ENCODE measurements at regions not wholly inside any gene's neighbourhood (a gene's known extent, or its start where the extent isn't known, plus 50 kb on each side); places are given as distances from the start of the nearest gene placed in this dataset.
"Not testable (repeated sequence)": the region's sequence is repeated elsewhere in the genome, so short reads cannot be mapped to it uniquely, and the experiment has no call there.

- DNase-seq = no peak
- in situ Hi-C loops (cut with MboI; ENCODE audit: low sequenced_read_pairs in 4 of 4) (no loop called here), intact Hi-C loops (cut with DNase I; ENCODE audit: low total_unique reads) (no loop called here)
- Histone ChIP-seq H3K27me3 (no peaks in the 10 kb centered on the region), H3K27ac (no peak overlapping the region), H3K36me3 (no peaks in the 10 kb centered on the region), H3K4me3 (no peak overlapping the region), H3K4me1 (no peaks in the 10 kb centered on the region), H3K9me3 (no peaks in the 10 kb centered on the region)
- TF ChIP-seq CTCF (IDR thresholded peaks at IDR 0.05 in 4 of 5, conservative IDR thresholded peaks at IDR 0.05 in 1 of 5) = no peak
- no peak for TF ChIP-seq POLR2A (IDR thresholded peaks at IDR 0.05)
- ATAC-seq = no peak
Observed at GRCh38 chr2:48049371-48049770, 143.1 kb upstream of the FBXO11 start.

GRCh38 chr2:48050711-48051110 is 144.4 kb upstream of the FBXO11 start:
- H3K36me3 ChIP-seq = no peaks in the 10 kb centered on the region
- H3K27ac ChIP-seq = no peak overlapping the region
- no peaks in the 10 kb centered on the region for H3K4me1 ChIP-seq
- H3K4me3 ChIP-seq = no peak overlapping the region
- intact Hi-C loops (cut with DNase I; ENCODE audit: low total_unique reads) (no loop called here), in situ Hi-C loops (cut with MboI; ENCODE audit: low sequenced_read_pairs in 4 of 4) (no loop called here)
- TF ChIP-seq POLR2A (IDR thresholded peaks at IDR 0.05) = no peak
- no peak for TF ChIP-seq CTCF (IDR thresholded peaks at IDR 0.05 in 4 of 5, conservative IDR thresholded peaks at IDR 0.05 in 1 of 5)
- H3K27me3 ChIP-seq = no peaks in the 10 kb centered on the region
- DNase-seq (no peak), ATAC-seq (no peak)
- no peaks in the 10 kb centered on the region for H3K9me3 ChIP-seq

GRCh38 chr2:48059975-48060374 is 153.7 kb upstream of the FBXO11 start:
- no peaks in the 10 kb centered on the region for H3K9me3 ChIP-seq
- no peaks in the 10 kb centered on the region for H3K4me1 ChIP-seq
- DNase-seq (no peak), ATAC-seq (no peak)
- no peak overlapping the region for H3K4me3 ChIP-seq
- no peaks in the 10 kb centered on the region for H3K27me3 ChIP-seq
- no peak overlapping the region for H3K27ac ChIP-seq
- no peak for TF ChIP-seq POLR2A (IDR thresholded peaks at IDR 0.05)
- TF ChIP-seq CTCF (IDR thresholded peaks at IDR 0.05 in 4 of 5, conservative IDR thresholded peaks at IDR 0.05 in 1 of 5) = no peak
- no peaks in the 10 kb centered on the region for H3K36me3 ChIP-seq
- intact Hi-C loops (cut with DNase I; ENCODE audit: low total_unique reads) (no loop called here), in situ Hi-C loops (cut with MboI; ENCODE audit: low sequenced_read_pairs in 4 of 4) (no loop called here)

DNA sequence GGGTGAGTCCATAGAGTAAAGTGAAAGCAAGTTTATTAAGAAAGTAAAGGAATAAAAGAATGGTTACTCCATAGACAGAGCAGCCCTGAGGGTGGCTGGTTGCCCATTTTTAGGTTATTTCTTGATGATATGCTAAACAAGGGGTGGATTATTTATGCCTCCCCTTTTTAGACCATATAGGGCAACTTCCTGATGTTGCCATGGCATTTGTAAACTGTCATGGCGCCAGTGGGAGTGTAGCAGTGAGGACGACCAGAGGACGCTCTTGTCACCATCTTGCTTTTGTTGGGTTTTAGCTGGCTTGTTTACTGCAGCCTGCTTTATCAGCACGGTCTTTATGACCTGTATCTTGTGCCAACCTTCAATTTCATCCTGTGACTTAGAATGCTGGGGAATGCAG is 155.4 kb upstream of the FBXO11 start:
- H3K27me3 ChIP-seq; intact Hi-C loops (cut with DNase I; ENCODE audit: low total_unique reads); H3K4me3 ChIP-seq; H3K27ac ChIP-seq; H3K4me1 ChIP-seq; H3K36me3 ChIP-seq; in situ Hi-C loops (cut with MboI; ENCODE audit: low sequenced_read_pairs in 4 of 4); H3K9me3 ChIP-seq; DNase-seq; ATAC-seq: not testable (repeated sequence)

DNA sequence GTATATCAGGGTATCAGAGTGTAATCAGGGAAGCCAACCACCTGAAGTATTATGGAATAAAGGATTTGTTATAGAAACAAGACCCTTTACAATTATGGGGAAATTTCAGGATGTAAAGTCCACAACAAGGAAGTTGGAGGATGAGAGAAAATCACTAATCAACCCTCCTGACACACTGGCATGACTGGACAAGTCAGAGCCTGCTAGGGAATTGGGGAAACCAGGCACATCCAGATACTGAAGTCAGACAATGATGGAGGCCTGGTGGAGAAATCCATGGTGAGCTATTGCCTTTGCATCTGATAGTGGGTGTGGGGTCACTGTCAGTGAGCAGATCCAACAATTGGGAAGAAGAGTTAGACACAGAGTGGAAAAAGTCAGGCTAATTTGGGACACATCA is 158.8 kb upstream of the FBXO11 start:
- no peak overlapping the region for H3K4me3 ChIP-seq
- ATAC-seq (no peak), DNase-seq (no peak)
- in situ Hi-C loops (cut with MboI; ENCODE audit: low sequenced_read_pairs in 4 of 4) (no loop called here), intact Hi-C loops (cut with DNase I; ENCODE audit: low total_unique reads) (no loop called here)
- no peaks in the 10 kb centered on the region for H3K27me3 ChIP-seq
- no peaks in the 10 kb centered on the region for H3K9me3 ChIP-seq
- H3K27ac ChIP-seq = no peak overlapping the region
- TF ChIP-seq CTCF (IDR thresholded peaks at IDR 0.05 in 4 of 5, conservative IDR thresholded peaks at IDR 0.05 in 1 of 5) = no peak
- H3K4me1 ChIP-seq = no peaks in the 10 kb centered on the region
- H3K36me3 ChIP-seq = no peaks in the 10 kb centered on the region
